Choroid plexus epithelial cell (primary cell): ENCODE measurements at regions not wholly inside any gene's neighbourhood (a gene's known extent, or its start where the extent isn't known, plus 50 kb on each side); places are given as distances from the start of the nearest gene placed in this dataset.

Experiments
- DNase-seq: peaks from one replicate; pipeline ENCODE4 v3.0.0-alpha.2; 2010; ENCODE audit warnings: low read depth
- H3K4me3 ChIP-seq: 2 replicates; pipeline ENCODE4 v1.5.1; 2011; ENCODE audit warnings: low read depth, mild to moderate bottlenecking, control low read depth, low read length, moderate library complexity
- CTCF ChIP-seq: conservative IDR thresholded peaks from 2 replicates; pipeline ENCODE4 v1.5.1; 2011; ENCODE audit warnings: low read depth, mild to moderate bottlenecking, control low read depth, inconsistent platforms, low read length, moderate library complexity

GRCh38 chr22:22712092-22712658 is 67.8 kb downstream of the GGTLC2 start:
- no peak overlapping the region for H3K4me3 ChIP-seq
- no peak for TF ChIP-seq CTCF
- DNase-seq = no peak

GRCh38 chr22:22712666-22713365 is 68.4 kb downstream of the GGTLC2 start:
- no peak overlapping the region for H3K4me3 ChIP-seq
- DNase-seq = no peak
- TF ChIP-seq CTCF = no peak

- no peak for TF ChIP-seq CTCF
- no peak for DNase-seq
- no peak overlapping the region for H3K4me3 ChIP-seq
These were observed 69.0 kb downstream of the GGTLC2 start for GRCh38 chr22:22713416-22713815.

- TF ChIP-seq CTCF = no peak
- H3K4me3 ChIP-seq = no peak overlapping the region
- DNase-seq = no peak
These were observed 70.4 kb downstream of the GGTLC2 start for GRCh38 chr22:22714600-22715335.

- no peak overlapping the region for H3K4me3 ChIP-seq
- no peak for TF ChIP-seq CTCF
- no peak for DNase-seq
These were observed 71.8 kb downstream of the GGTLC2 start for GRCh38 chr22:22716136-22716665.

GRCh38 chr22:22717664-22718063 is 73.2 kb downstream of the GGTLC2 start:
- no peak for DNase-seq
- no peak for TF ChIP-seq CTCF
- no peak overlapping the region for H3K4me3 ChIP-seq
